Activated T-cell treated with anti-CD3 and anti-CD28 coated beads, Interleukin-2, amount 50 U/mL, for 72 hours (primary cell): ENCODE measurements at regions not wholly inside any gene's neighbourhood (a gene's known extent, or its start where the extent isn't known, plus 50 kb on each side); places are given as distances from the start of the nearest gene placed in this dataset.
"Not testable (repeated sequence)": the region's sequence is repeated elsewhere in the genome, so short reads cannot be mapped to it uniquely, and the experiment has no call there.

ENCODE experiments used
- ATAC-seq, 2 donors: fragments of 150-1000 bp; cut with Tn5 transposase; replicated peaks in 1 of 2; 2 replicates each; pipeline ENCODE4 v1.10.0; 2021; ENCODE audit warnings: moderate library complexity in 2 of 2, mild to moderate bottlenecking in 1 of 2
- DNase-seq, 2 donors: peaks; one replicate each; pipeline ENCODE4 v3.0.0; 2021 to 2022; ENCODE audit warnings: mixed read lengths in 1 of 2
- H3K27ac Mint-ChIP-seq: one replicate; pipeline ENCODE4 v1.8.0; 2022; ENCODE audit warnings: mild to moderate bottlenecking, moderate library complexity, mixed read lengths
- H3K27me3 Mint-ChIP-seq: one replicate; pipeline ENCODE4 v1.8.0; 2022; ENCODE audit warnings: low read depth, mixed read lengths
- H3K36me3 Mint-ChIP-seq, 2 donors: one replicate each; pipeline ENCODE4 v1.8.0; 2022; ENCODE audit warnings: mixed read lengths in 2 of 2, mild to moderate bottlenecking in 1 of 2; ENCODE audit not compliant: insufficient read depth in 2 of 2
- H3K4me1 Mint-ChIP-seq: one replicate; pipeline ENCODE4 v1.8.0; 2022; ENCODE audit warnings: low read depth, mixed read lengths
- H3K4me3 Mint-ChIP-seq, 2 donors: one replicate each; pipeline ENCODE4 v1.8.0; 2022; ENCODE audit warnings: mild to moderate bottlenecking in 2 of 2, mixed read lengths in 2 of 2, moderate library complexity in 2 of 2
- H3K9me3 Mint-ChIP-seq, 2 donors: one replicate each; pipeline ENCODE4 v1.8.0; 2022; ENCODE audit warnings: mixed read lengths in 2 of 2

DNA sequence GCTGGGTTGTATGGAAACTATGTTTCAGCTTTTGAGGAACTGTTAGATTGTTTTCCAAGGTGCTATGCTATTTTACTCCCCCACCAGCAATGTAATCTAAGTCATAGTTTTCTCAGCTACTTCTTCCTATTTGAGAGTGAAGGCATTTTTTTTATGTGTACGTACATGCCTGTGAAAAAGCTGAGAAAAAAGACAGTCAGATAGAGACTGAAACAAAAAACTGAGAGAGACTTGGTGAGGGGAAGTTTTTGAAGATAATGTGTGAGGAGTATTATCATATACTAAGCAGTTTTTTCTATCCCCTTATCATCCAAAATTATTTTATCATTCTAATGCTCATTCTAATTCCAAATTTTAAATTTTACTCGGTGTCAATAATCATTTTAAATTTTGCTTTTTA is 780.0 kb downstream of the BCKDHB start:
- ATAC-seq (no peak), DNase-seq (no peak)
- no peaks in the 10 kb centered on the region for H3K27me3 Mint-ChIP-seq
- no peak overlapping the region for H3K27ac Mint-ChIP-seq
- H3K36me3 Mint-ChIP-seq = no peaks in the 10 kb centered on the region
- no peaks in the 10 kb centered on the region for H3K4me1 Mint-ChIP-seq
- H3K9me3 Mint-ChIP-seq = peaks cover 0 to 2% of the 10 kb centered on the region in 2 donors
- no peak overlapping the region for H3K4me3 Mint-ChIP-seq

DNA sequence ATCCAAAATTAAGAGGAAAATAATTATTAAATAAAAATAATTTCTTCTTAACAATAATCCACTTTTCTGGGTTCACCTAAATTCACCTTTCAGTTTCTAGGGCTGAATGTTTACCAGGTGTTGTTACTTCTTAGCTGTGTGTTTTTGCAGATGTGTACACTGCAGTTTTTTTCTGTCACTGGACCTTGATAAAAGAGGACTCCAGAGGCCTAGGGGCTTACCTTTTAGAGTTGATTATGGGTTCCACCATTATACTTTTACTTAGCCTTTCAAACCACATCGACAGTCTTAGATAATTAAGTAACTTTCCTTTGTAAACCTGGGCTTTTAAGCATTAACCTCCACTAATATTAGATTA is 766.5 kb downstream of the BCKDHB start:
- Mint-ChIP-seq H3K27ac (no peak overlapping the region), H3K4me1 (no peaks in the 10 kb centered on the region), H3K4me3 (no peak overlapping the region), H3K36me3 (no peaks in the 10 kb centered on the region), H3K27me3 (no peaks in the 10 kb centered on the region), H3K9me3 (peaks cover 6 to 7% of the 10 kb centered on the region in 2 donors)
- no peak for ATAC-seq
- DNase-seq = no peak

GRCh38 chr6:80872199-80872950 is 765.9 kb downstream of the BCKDHB start:
- ATAC-seq = no peak
- Mint-ChIP-seq H3K4me1 (no peaks in the 10 kb centered on the region), H3K36me3 (no peaks in the 10 kb centered on the region), H3K27ac (no peak overlapping the region), H3K27me3 (no peaks in the 10 kb centered on the region), H3K9me3 (peaks cover 3 to 7% of the 10 kb centered on the region in 2 donors), H3K4me3 (no peak overlapping the region)
- DNase-seq = no peak

DNA sequence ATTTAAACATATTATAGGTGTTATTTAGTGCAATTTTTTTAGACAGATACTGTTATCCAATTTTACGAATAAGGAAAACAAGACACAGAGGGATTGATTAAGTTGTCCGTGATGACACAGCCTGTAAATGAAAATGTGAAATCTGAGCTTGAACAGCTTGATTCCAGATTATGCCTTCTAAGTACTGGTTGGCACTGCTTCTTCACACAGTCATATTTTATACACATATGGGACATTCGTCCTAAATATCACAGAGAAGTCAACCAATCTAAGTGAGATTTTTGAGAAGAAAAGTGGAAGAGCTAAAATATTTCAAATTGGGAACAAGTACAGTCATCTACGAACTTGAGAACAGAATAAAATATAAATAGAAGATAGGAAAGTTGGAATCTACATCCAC is 756.3 kb downstream of the BCKDHB start:
- Mint-ChIP-seq H3K4me3 (no peak overlapping the region), H3K9me3 (peaks cover 0 to 11% of the 10 kb centered on the region in 2 donors), H3K27me3 (no peaks in the 10 kb centered on the region), H3K27ac (no peak overlapping the region), H3K36me3 (no peaks in the 10 kb centered on the region), H3K4me1 (no peaks in the 10 kb centered on the region)
- no peak for DNase-seq
- no peak for ATAC-seq

DNA sequence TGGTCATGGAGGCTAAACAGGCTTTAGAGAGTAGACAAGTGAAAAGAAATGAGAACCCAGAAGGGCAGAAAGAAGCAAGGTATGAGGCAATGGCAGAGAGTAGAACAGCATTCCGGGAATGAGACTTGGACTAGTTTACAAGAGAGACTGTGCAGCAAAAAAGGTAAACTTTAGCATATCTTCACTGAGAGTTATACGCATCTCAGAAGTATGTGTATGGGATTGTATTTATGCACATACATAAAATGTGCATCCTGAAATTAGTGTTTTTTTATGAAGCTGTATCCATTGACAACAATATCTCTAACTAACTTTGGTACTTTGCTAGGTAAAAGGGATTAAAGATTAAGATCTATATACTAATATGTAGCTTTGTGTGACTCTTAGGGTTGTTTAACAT is 753.6 kb downstream of the BCKDHB start:
- Mint-ChIP-seq H3K9me3 (peaks cover 0 to 8% of the 10 kb centered on the region in 2 donors), H3K4me1 (no peaks in the 10 kb centered on the region), H3K36me3 (no peaks in the 10 kb centered on the region), H3K27ac (no peak overlapping the region), H3K27me3 (no peaks in the 10 kb centered on the region), H3K4me3 (no peak overlapping the region)
- ATAC-seq (no peak), DNase-seq (no peak)

DNA sequence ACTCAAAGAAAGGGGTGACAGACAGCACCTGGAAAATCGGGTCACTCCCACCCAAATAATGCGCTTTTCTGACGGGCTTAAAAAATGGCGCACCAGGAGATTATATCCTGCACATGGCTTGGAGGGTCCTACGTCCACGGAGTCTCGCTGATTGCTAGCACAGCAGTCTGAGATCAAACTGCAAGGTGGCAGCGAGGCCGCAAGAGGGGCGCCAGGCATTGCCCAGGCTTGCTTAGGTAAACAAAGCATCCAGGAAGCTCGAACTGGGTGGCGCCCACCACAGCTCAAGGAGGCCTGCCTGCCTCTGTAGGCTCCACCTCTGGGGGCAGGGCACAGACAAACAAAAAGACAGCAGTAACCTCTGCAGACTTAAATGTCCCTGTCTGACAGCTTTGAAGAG is 741.5 kb downstream of the BCKDHB start:
- H3K27me3 Mint-ChIP-seq, H3K27ac Mint-ChIP-seq, H3K36me3 Mint-ChIP-seq, H3K4me1 Mint-ChIP-seq, ATAC-seq, DNase-seq, H3K4me3 Mint-ChIP-seq: not testable (repeated sequence)
- H3K9me3 Mint-ChIP-seq = peaks cover 9 to 12% of the 10 kb centered on the region in 2 donors

DNA sequence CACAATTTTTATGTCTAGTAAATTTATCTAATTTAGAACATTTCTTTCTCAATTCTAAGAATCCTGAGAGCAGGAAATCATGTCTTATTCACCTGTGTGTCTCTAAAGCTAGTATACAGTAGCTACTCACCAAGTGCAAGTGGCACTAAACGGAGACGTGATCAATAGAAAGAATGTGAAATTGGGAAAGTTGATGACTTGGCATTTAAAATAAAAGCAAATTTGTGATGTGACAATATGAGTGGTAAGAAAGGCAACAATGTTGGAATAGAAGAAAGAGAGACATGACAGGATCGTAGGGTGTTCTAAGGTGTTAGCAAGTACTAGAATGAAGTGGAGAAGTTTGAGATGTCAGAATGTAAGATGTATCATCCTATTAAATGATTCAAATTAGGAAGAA is 725.9 kb downstream of the BCKDHB start:
- no peaks in the 10 kb centered on the region for H3K27me3 Mint-ChIP-seq
- H3K9me3 Mint-ChIP-seq = peaks cover 0 to 2% of the 10 kb centered on the region in 2 donors
- no peak overlapping the region for H3K27ac Mint-ChIP-seq
- ATAC-seq (no peak), DNase-seq (no peak)
- H3K36me3 Mint-ChIP-seq = no peaks in the 10 kb centered on the region
- no peaks in the 10 kb centered on the region for H3K4me1 Mint-ChIP-seq
- H3K4me3 Mint-ChIP-seq = no peak overlapping the region

DNA sequence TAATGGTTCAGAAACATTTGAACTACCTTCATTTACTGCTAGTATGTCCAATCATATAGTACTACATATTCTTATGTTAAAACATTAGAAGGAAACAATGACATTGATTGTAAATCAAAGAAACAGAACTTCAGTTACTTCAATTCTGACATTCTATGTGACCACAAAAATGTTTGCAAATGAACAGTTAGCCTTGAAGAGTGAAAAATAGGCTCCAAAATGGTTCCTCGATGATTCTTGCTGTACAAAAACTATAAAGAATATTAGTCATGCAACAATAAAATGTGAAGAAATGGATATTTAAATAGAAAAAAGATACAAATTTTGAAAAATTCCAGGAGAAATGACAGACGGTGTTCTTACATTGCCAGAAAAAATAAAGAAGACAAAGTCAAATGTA is 686.9 kb downstream of the BCKDHB start:
- DNase-seq = no peak
- Mint-ChIP-seq H3K4me3 (no peak overlapping the region), H3K4me1 (no peaks in the 10 kb centered on the region), H3K36me3 (no peaks in the 10 kb centered on the region), H3K9me3 (no peaks in the 10 kb centered on the region), H3K27me3 (no peaks in the 10 kb centered on the region), H3K27ac (no peak overlapping the region)
- no peak for ATAC-seq

DNA sequence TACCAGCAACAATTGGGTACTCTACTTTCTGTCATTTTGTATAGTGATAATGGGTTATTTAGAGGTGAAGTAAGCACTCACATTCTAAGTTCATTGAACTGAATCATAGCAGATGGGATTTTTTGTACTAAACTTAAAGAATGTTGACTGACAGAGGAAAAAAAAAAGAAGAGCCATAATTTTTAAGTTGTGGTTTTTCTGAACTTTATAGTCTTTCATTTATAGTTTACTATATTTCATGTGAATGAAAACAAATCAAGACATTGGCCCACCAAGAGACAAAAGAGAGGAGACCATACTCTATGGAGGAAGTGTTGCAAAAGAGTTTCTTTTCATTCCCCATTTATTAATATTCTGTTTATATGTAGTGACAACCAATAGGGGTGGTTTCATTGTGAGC is 685.7 kb downstream of the BCKDHB start:
- Mint-ChIP-seq H3K4me3 (no peak overlapping the region), H3K27ac (no peak overlapping the region)

GRCh38 chr6:80789912-80790570 is 683.6 kb downstream of the BCKDHB start:
- no peak overlapping the region for H3K4me3 Mint-ChIP-seq
- ATAC-seq = no peak

More for the DNA sequence above, 685.7 kb downstream of the BCKDHB start:
- no peak for ATAC-seq
- Mint-ChIP-seq H3K36me3 (no peaks in the 10 kb centered on the region), H3K4me1 (no peaks in the 10 kb centered on the region), H3K9me3 (no peaks in the 10 kb centered on the region), H3K27me3 (no peaks in the 10 kb centered on the region)
- DNase-seq = no peak

GRCh38 chr6:80783271-80783670 is 676.8 kb downstream of the BCKDHB start:
- not testable (repeated sequence) for H3K27ac Mint-ChIP-seq, ATAC-seq, DNase-seq, H3K9me3 Mint-ChIP-seq, H3K36me3 Mint-ChIP-seq, H3K4me3 Mint-ChIP-seq, H3K27me3 Mint-ChIP-seq, H3K4me1 Mint-ChIP-seq

More at GRCh38 chr6:80789912-80790570, 683.6 kb downstream of the BCKDHB start:
- no peak for DNase-seq
- H3K27me3 Mint-ChIP-seq = no peaks in the 10 kb centered on the region
- no peaks in the 10 kb centered on the region for H3K4me1 Mint-ChIP-seq
- H3K36me3 Mint-ChIP-seq = no peaks in the 10 kb centered on the region
- peaks cover 0 to 1% of the 10 kb centered on the region in 2 donors for H3K9me3 Mint-ChIP-seq
- no peak overlapping the region for H3K27ac Mint-ChIP-seq

- Mint-ChIP-seq H3K9me3 (peaks cover 3 to 5% of the 10 kb centered on the region in 2 donors), H3K36me3 (no peaks in the 10 kb centered on the region), H3K27me3 (no peaks in the 10 kb centered on the region), H3K4me1 (no peaks in the 10 kb centered on the region), H3K4me3 (no peak overlapping the region), H3K27ac (no peak overlapping the region)
- ATAC-seq (no peak), DNase-seq (no peak)
These were observed 665.5 kb downstream of the BCKDHB start for GRCh38 chr6:80771941-80772340.

DNA sequence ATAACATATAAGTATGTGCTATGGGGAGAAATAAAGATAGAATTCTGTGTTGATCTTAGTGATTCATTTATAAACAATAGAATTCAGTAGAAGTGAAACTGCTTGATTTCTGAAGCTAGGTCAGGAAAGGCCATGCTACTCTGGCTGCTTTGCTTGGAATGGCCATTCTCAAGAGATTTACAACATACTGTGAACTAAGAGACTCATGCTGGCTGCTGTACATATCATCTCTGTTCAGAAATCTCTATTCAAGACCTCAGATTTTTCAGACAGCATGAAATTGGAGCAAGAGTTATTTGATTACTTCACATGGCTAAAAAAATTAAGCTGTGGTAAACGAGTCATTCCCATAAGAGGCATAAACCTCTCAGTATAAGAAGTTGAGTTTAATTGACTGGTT is 662.6 kb downstream of the BCKDHB start:
- no peaks in the 10 kb centered on the region for H3K4me1 Mint-ChIP-seq
- H3K27ac Mint-ChIP-seq = no peak overlapping the region
- no peak overlapping the region for H3K4me3 Mint-ChIP-seq
- ATAC-seq (no peak), DNase-seq (no peak)
- H3K9me3 Mint-ChIP-seq = peaks cover 0 to 8% of the 10 kb centered on the region in 2 donors
- no peaks in the 10 kb centered on the region for H3K36me3 Mint-ChIP-seq
- H3K27me3 Mint-ChIP-seq = no peaks in the 10 kb centered on the region

DNA sequence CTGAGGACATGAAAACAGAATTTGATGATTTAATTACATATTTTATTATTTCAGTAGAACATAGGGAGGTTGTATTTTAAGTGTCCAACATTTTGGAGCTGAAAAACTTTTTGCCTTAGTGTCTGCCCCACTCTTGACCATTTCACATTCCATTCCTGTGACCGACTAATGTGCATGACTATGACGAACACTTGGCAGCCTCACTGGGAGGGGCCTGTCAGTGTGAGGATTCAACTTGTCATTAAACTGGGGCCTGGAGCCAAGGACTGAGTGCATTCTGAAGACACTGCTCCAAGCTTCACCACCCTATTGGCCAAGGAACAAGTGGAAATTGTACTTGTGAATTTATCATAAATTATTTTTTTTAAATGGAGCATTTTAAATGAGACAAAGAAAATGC is 661.3 kb downstream of the BCKDHB start:
- H3K4me3 Mint-ChIP-seq = no peak overlapping the region
- no peaks in the 10 kb centered on the region for H3K36me3 Mint-ChIP-seq
- no peaks in the 10 kb centered on the region for H3K27me3 Mint-ChIP-seq
- no peak for ATAC-seq
- peaks cover 0 to 8% of the 10 kb centered on the region in 2 donors for H3K9me3 Mint-ChIP-seq
- no peak for DNase-seq
- H3K4me1 Mint-ChIP-seq = no peaks in the 10 kb centered on the region
- H3K27ac Mint-ChIP-seq = no peak overlapping the region
